HG02973 (cell line): ENCODE measurements at regions not wholly inside any gene's neighbourhood (a gene's known extent, or its start where the extent isn't known, plus 50 kb on each side); places are given as distances from the start of the nearest gene placed in this dataset.

Experiments used
- ATAC-seq: cut with Tn5 transposase; IDR thresholded peaks from one replicate; pipeline ENCODE4 v1.9.1; 2021; ENCODE audit warnings: moderate library complexity; ENCODE audit not compliant: unreplicated experiment

- ATAC-seq: no peak
Observed at GRCh38 chr1:217228689-217229088, 402.2 kb downstream of the GPATCH2 start.

GRCh38 chr1:217224201-217224600, 406.7 kb downstream of the GPATCH2 start:
- no peak for ATAC-seq

GRCh38 chr1:217214551-217214950, 416.3 kb downstream of the GPATCH2 start:
- no peak for ATAC-seq

GRCh38 chr1:217211486-217211885, 419.4 kb downstream of the GPATCH2 start:
- no peak for ATAC-seq

- ATAC-seq: no peak
Observed at GRCh38 chr1:217205578-217205977, 425.3 kb downstream of the GPATCH2 start.

- no peak for ATAC-seq
Observed at GRCh38 chr1:217196616-217197015, 434.3 kb downstream of the GPATCH2 start.

GRCh38 chr1:217193151-217193550, 437.7 kb downstream of the GPATCH2 start:
- no peak for ATAC-seq

- no peak for ATAC-seq
Observed at GRCh38 chr1:217191441-217191840, 439.4 kb downstream of the GPATCH2 start.

- no peak for ATAC-seq
Observed at GRCh38 chr1:217190359-217190758, 440.5 kb downstream of the GPATCH2 start.

- no peak for ATAC-seq
Observed at GRCh38 chr1:217189362-217189761, 441.5 kb downstream of the GPATCH2 start.

GRCh38 chr1:217188280-217189237, 442.3 kb downstream of the GPATCH2 start:
- no peak for ATAC-seq

GRCh38 chr1:217186664-217187063, 444.2 kb downstream of the GPATCH2 start:
- ATAC-seq: no peak

- ATAC-seq: no peak
Observed at GRCh38 chr1:217184854-217185253, 446.0 kb downstream of the GPATCH2 start.

GRCh38 chr1:217182992-217183391, 447.9 kb downstream of the GPATCH2 start:
- ATAC-seq: no peak

GRCh38 chr1:217181756-217182155, 449.1 kb downstream of the GPATCH2 start:
- no peak for ATAC-seq

- ATAC-seq: no peak
Observed at GRCh38 chr1:217181176-217181746, 449.6 kb downstream of the GPATCH2 start.

GRCh38 chr1:217180443-217180842, 450.4 kb downstream of the GPATCH2 start:
- ATAC-seq: no peak

- ATAC-seq: no peak
Observed at GRCh38 chr1:217164403-217164802, 441.2 kb upstream of the ESRRG start.

GRCh38 chr1:217153361-217153760, 430.1 kb upstream of the ESRRG start:
- ATAC-seq: no peak

- no peak for ATAC-seq
Observed at GRCh38 chr1:217150366-217150765, 427.1 kb upstream of the ESRRG start.

- ATAC-seq: no peak
Observed at GRCh38 chr1:217149791-217150190, 426.6 kb upstream of the ESRRG start.

GRCh38 chr1:217141711-217142110, 418.5 kb upstream of the ESRRG start:
- no peak for ATAC-seq
